H1 (cell line): ENCODE measurements at regions not wholly inside any gene's neighbourhood (a gene's known extent, or its start where the extent isn't known, plus 50 kb on each side); places are given as distances from the start of the nearest gene placed in this dataset.

Experiments
- BCL11A ChIP-seq, 2 experiments: IDR thresholded peaks; one replicate each; pipeline ENCODE4 v1.6.1; 2011; ENCODE audit warnings: low read depth in 2 of 2, low read length in 2 of 2, mild to moderate bottlenecking in 2 of 2
- BRCA1 ChIP-seq: IDR thresholded peaks from 2 replicates; pipeline ENCODE4 v1.6.1; 2012; ENCODE audit warnings: low read depth, low read length, improper control_type of control experiment
- CHD2 ChIP-seq: IDR thresholded peaks from 2 replicates; pipeline ENCODE4 v1.6.1; 2012; ENCODE audit warnings: low read length, improper control_type of control experiment
- E2F6 ChIP-seq: IDR thresholded peaks from 2 replicates; pipeline ENCODE4 v1.6.1; 2012; ENCODE audit warnings: inconsistent platforms
- EGR1 ChIP-seq: IDR thresholded peaks from 2 replicates; pipeline ENCODE4 v1.6.1; 2011; ENCODE audit warnings: low read depth, low read length, borderline replicate concordance
- EP300 ChIP-seq, 2 experiments: IDR thresholded peaks; 1 replicate in 1 of 2; 2 replicates in 1 of 2; pipeline ENCODE4 v1.6.1; 2011 to 2012; ENCODE audit warnings: low read depth in 2 of 2, low read length in 2 of 2, mild to moderate bottlenecking in 2 of 2, borderline replicate concordance in 1 of 2, inconsistent platforms in 1 of 2, moderate library complexity in 1 of 2
- EZH2 ChIP-seq: fragments of 200-600 bp; sonication (generic); IDR thresholded peaks from 2 replicates; pipeline ENCODE4 v1.7.1; 2012; ENCODE audit warnings: low read depth, mild to moderate bottlenecking, moderate library complexity, low read length, inconsistent platforms; ENCODE audit not compliant: severe bottlenecking
- GABPA ChIP-seq: IDR thresholded peaks from 2 replicates; pipeline ENCODE4 v1.6.1; 2011; ENCODE audit warnings: mild to moderate bottlenecking, low read length, moderate library complexity, borderline replicate concordance; ENCODE audit not compliant: insufficient read depth
- HDAC6 ChIP-seq: IDR thresholded peaks from one replicate; pipeline ENCODE4 v1.7.1; 2012; ENCODE audit warnings: low read depth, mild to moderate bottlenecking, inconsistent platforms, low read length, moderate library complexity
- JUN ChIP-seq: IDR thresholded peaks from 2 replicates; pipeline ENCODE4 v1.6.1; 2011; ENCODE audit warnings: low read depth, mild to moderate bottlenecking, improper control_type of control experiment, low read length
- KDM1A ChIP-seq: fragments of 200-600, 300-600 bp; sonication (generic); IDR thresholded peaks from 2 replicates; pipeline ENCODE4 v1.7.1; 2016; ENCODE audit warnings: mild to moderate bottlenecking, low read length, borderline replicate concordance
- KDM5A ChIP-seq: fragments of 200-600 bp; IDR thresholded peaks from 2 replicates; pipeline ENCODE4 v1.7.1; 2012; ENCODE audit warnings: mild to moderate bottlenecking, low read length, inconsistent platforms, mixed read lengths
- NANOG ChIP-seq: IDR thresholded peaks from 2 replicates; pipeline ENCODE4 v1.6.1; 2011; ENCODE audit warnings: low read length, low read depth, mild to moderate bottlenecking, inconsistent platforms; ENCODE audit not compliant: insufficient read depth, poor library complexity, severe bottlenecking
- POLR2A ChIP-seq, 2 experiments: IDR thresholded peaks; 1 replicate in 1 of 2; 2 replicates in 1 of 2; pipeline ENCODE4 v1.6.1; 2011; ENCODE audit warnings: low read depth in 2 of 2, low read length in 2 of 2, mild to moderate bottlenecking in 2 of 2; ENCODE audit errors: control extremely low read depth in 1 of 2
- POLR2AphosphoS5 ChIP-seq: IDR thresholded peaks from 2 replicates; pipeline ENCODE4 v1.6.1; 2011; ENCODE audit warnings: low read depth, low read length
- SIRT6 ChIP-seq: IDR thresholded peaks from one replicate; pipeline ENCODE4 v1.7.1; 2012; ENCODE audit warnings: low read length, inconsistent platforms
- SP1 ChIP-seq: IDR thresholded peaks from 2 replicates; pipeline ENCODE4 v1.6.1; 2011; ENCODE audit warnings: low read depth, low read length
- SRF ChIP-seq: IDR thresholded peaks from 2 replicates; pipeline ENCODE4 v1.6.1; 2011; ENCODE audit warnings: mild to moderate bottlenecking, low read depth, low read length, moderate library complexity
- TBP ChIP-seq: IDR thresholded peaks from 2 replicates; pipeline ENCODE4 v1.6.1; 2011; ENCODE audit warnings: low read depth, low read length, improper control_type of control experiment
- TCF12 ChIP-seq: IDR thresholded peaks from 2 replicates; pipeline ENCODE4 v1.6.1; 2011; ENCODE audit warnings: low read depth, mild to moderate bottlenecking, low read length
- ZNF274 ChIP-seq: IDR thresholded peaks from 2 replicates; pipeline ENCODE4 v1.7.0; 2012; ENCODE audit warnings: low read length, borderline replicate concordance; ENCODE audit errors: extremely low read depth
- TF ChIP-seq, protein P1 (sequence below): IDR thresholded peaks from 2 replicates; pipeline ENCODE4 v1.6.1; 2011; ENCODE audit warnings: low read depth, mild to moderate bottlenecking, low read length; ENCODE audit not compliant: insufficient read depth
- TF ChIP-seq, protein P2 (sequence below): IDR thresholded peaks from 2 replicates; pipeline ENCODE4 v1.6.1; 2012; ENCODE audit warnings: low read length, inconsistent platforms

DNA sequence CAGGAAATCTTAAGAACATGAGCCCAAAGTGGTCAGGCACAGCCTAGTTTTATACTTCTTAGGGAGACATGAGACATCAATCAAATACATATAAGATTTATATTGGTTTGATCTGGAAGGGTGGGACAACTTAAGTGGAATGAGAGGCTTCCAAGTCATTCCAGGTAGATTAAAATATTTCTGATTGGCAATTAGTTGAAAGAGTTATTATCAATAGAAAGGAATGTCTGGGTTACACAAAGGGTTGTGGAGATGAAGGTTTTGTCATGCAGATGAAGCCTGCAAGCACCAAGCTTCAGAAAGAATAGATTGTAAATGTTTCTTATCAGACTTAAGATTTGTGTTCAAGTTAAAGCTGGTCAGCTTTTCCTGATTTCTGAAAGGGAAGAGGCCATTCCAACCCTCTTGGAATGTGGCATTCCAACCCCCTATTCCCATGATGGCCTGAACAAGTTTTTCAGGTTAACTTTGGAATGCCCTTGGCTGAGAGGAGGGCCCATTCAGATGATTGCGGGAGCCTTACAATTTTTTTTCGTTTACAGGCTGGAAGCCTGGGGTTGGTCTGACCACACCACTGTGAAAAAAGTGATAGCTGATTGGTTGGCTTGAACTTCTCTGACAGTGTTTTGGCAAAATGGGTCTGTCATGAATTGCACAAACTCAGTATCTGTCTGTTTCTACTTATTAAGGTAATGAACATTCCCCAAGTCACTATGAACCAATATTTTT, 245.6 kb upstream of the RAI14 start (continued):
- TF ChIP-seq SP1 = peak; percentile 93
- no peak for TF ChIP-seq POLR2AphosphoS5
- no peak for TF ChIP-seq KDM5A
- TF ChIP-seq BCL11A (IDR thresholded peaks at IDR 0.05; ENCODE audit: low read depth in 2 of 2, low read length in 2 of 2) = peak in 1 of 2 experiments; percentile 31
- no peak for TF ChIP-seq KDM1A
- no peak for TF ChIP-seq E2F6
- peak; percentile 35; the same call in 1 of the 2 replicates for TF ChIP-seq CHD2
- no peak for TF ChIP-seq SRF
- TF ChIP-seq TCF12 = peak; percentile 72; the same call in 1 of the 2 replicates
- TF ChIP-seq NANOG = peak; percentile 70
- TF ChIP-seq, protein P1, sequence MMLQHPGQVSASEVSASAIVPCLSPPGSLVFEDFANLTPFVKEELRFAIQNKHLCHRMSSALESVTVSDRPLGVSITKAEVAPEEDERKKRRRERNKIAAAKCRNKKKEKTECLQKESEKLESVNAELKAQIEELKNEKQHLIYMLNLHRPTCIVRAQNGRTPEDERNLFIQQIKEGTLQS = no peak
- TF ChIP-seq EGR1 = no peak
- no peak for TF ChIP-seq HDAC6
- no peak for TF ChIP-seq SIRT6
- no peak for TF ChIP-seq BRCA1
- no peak for TF ChIP-seq ZNF274
- TF ChIP-seq EP300 (IDR thresholded peaks at IDR 0.05; ENCODE audit: borderline replicate concordance in 1 of 2, low read depth in 2 of 2, low read length in 2 of 2) = peak in 1 of 2 experiments; percentile 85; a peak in 1 of 3 replicates
- TF ChIP-seq EZH2 = no peak
- TF ChIP-seq POLR2A (IDR thresholded peaks at IDR 0.05; ENCODE audit: control extremely low read depth in 1 of 2, low read depth in 2 of 2, low read length in 2 of 2) = no peak
- TF ChIP-seq JUN = no peak
- TF ChIP-seq, protein P2, sequence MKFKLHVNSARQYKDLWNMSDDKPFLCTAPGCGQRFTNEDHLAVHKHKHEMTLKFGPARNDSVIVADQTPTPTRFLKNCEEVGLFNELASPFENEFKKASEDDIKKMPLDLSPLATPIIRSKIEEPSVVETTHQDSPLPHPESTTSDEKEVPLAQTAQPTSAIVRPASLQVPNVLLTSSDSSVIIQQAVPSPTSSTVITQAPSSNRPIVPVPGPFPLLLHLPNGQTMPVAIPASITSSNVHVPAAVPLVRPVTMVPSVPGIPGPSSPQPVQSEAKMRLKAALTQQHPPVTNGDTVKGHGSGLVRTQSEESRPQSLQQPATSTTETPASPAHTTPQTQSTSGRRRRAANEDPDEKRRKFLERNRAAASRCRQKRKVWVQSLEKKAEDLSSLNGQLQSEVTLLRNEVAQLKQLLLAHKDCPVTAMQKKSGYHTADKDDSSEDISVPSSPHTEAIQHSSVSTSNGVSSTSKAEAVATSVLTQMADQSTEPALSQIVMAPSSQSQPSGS = no peak
- TF ChIP-seq GABPA = no peak
- TF ChIP-seq TBP = no peak
